ENCODE measurements at regions not wholly inside any gene's neighbourhood (a gene's known extent, or its start where the extent isn't known, plus 50 kb on each side); places are given as distances from the start of the nearest gene placed in this dataset.
A peak's percentile ranks its signal among the peaks of the same experiment; 100 is the strongest.

DNA sequence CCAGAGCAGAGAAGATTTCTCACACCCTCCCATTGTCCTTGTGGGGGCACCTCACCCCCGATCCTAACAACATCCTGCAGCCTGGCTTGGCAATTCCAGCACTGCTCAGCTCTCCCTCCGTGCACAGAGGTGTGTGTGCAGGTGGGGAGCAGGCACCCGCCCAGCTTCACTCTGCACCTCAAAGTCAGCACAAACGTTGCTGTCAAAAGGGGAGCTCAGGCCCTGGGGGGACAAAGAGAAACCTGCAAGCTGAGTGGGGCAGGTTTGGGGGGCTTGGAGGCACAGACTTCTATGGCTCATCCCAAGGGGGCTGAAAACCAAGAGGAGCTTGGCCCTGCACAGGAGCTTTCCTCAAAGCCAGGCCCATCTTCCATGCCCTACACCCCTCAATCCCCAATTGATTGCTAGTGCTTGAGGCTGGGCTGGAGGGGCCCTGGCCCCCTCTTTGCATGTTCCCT is 231.9 kb upstream of the TNRC6C start:
- intact Hi-C loops (cut with DNase I; ENCODE audit: low total_unique reads) = no loop called here
- Histone ChIP-seq H3K4me1 (peaks cover 0 to 9% (median 0%) of the 10 kb centered on the region in 4 donors), H3K27me3 (no peaks in the 10 kb centered on the region), H3K9me3 (no peaks in the 10 kb centered on the region), H3K4me3 (no peak overlapping the region), H3K27ac (peak overlapping the region in 1 of 5 donors; percentile 48), H3K36me3 (no peaks in the 10 kb centered on the region)
- no peak for TF ChIP-seq POLR2A (IDR thresholded peaks at IDR 0.05)
- no peak for TF ChIP-seq POLR2AphosphoS5 (IDR thresholded peaks at IDR 0.05)
- TF ChIP-seq, protein P1, sequence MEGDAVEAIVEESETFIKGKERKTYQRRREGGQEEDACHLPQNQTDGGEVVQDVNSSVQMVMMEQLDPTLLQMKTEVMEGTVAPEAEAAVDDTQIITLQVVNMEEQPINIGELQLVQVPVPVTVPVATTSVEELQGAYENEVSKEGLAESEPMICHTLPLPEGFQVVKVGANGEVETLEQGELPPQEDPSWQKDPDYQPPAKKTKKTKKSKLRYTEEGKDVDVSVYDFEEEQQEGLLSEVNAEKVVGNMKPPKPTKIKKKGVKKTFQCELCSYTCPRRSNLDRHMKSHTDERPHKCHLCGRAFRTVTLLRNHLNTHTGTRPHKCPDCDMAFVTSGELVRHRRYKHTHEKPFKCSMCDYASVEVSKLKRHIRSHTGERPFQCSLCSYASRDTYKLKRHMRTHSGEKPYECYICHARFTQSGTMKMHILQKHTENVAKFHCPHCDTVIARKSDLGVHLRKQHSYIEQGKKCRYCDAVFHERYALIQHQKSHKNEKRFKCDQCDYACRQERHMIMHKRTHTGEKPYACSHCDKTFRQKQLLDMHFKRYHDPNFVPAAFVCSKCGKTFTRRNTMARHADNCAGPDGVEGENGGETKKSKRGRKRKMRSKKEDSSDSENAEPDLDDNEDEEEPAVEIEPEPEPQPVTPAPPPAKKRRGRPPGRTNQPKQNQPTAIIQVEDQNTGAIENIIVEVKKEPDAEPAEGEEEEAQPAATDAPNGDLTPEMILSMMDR (IDR thresholded peaks at IDR 0.05) = no peak
- no peak for TF ChIP-seq EP300 (IDR thresholded peaks at IDR 0.05)
- WGBS, 5 donors = 72 to 83% (median 76%) methylated on average over 4 of the region's 4 CpGs
- DNase-seq = no peak

GRCh38 chr17:77727037-77727615 is 231.4 kb upstream of the TNRC6C start:
- no peak for TF ChIP-seq POLR2A (IDR thresholded peaks at IDR 0.05)
- TF ChIP-seq POLR2AphosphoS5 (IDR thresholded peaks at IDR 0.05) = no peak
- no peak for TF ChIP-seq EP300 (IDR thresholded peaks at IDR 0.05)
- TF ChIP-seq, protein P1 (IDR thresholded peaks at IDR 0.05) = no peak
- H3K27ac ChIP-seq = peak overlapping the region in 4 of 5 donors; percentile 41 to 72 (median 50)
- H3K4me3 ChIP-seq = no peak overlapping the region
- no peaks in the 10 kb centered on the region for H3K36me3 ChIP-seq
- peaks cover 0 to 9% (median 0%) of the 10 kb centered on the region in 4 donors for H3K4me1 ChIP-seq
- intact Hi-C loops (cut with DNase I; ENCODE audit: low total_unique reads) = no loop called here
- no peaks in the 10 kb centered on the region for H3K27me3 ChIP-seq
- WGBS, 5 donors = 77 to 87% (median 81%) methylated on average over 17 of the region's 17 CpGs
- no peak for DNase-seq
- H3K9me3 ChIP-seq = peaks cover 0 to 4% (median 0%) of the 10 kb centered on the region in 4 donors

GRCh38 chr17:77728474-77728795 is 230.1 kb upstream of the TNRC6C start:
- Histone ChIP-seq H3K36me3 (no peaks in the 10 kb centered on the region), H3K9me3 (peaks cover 0 to 11% (median 9%) of the 10 kb centered on the region in 4 donors), H3K4me1 (peaks cover 0 to 10% (median 0%) of the 10 kb centered on the region in 4 donors), H3K4me3 (no peak overlapping the region), H3K27ac (peak overlapping the region in 3 of 5 donors; percentile 47 to 72 (median 48)), H3K27me3 (no peaks in the 10 kb centered on the region)
- intact Hi-C loops (cut with DNase I; ENCODE audit: low total_unique reads) = no loop called here
- TF ChIP-seq, protein P1 (IDR thresholded peaks at IDR 0.05) = no peak
- TF ChIP-seq POLR2A (IDR thresholded peaks at IDR 0.05) (no peak), POLR2AphosphoS5 (IDR thresholded peaks at IDR 0.05) (no peak), EP300 (IDR thresholded peaks at IDR 0.05) (no peak)
- DNase-seq = no peak
- WGBS, 5 donors = 67 to 91% (median 75%) methylated on average over 2 of the region's 2 CpGs

GRCh38 chr17:77728871-77729270 is 229.6 kb upstream of the TNRC6C start:
- TF ChIP-seq, protein P1 (IDR thresholded peaks at IDR 0.05) = no peak
- TF ChIP-seq POLR2AphosphoS5 (IDR thresholded peaks at IDR 0.05) (no peak), EP300 (IDR thresholded peaks at IDR 0.05) (no peak), POLR2A (IDR thresholded peaks at IDR 0.05) (no peak)
- WGBS, 5 donors = 83 to 91% (median 85%) methylated on average over 7 of the region's 7 CpGs
- Histone ChIP-seq H3K27ac (peak overlapping the region in 2 of 5 donors; percentile 47 to 72), H3K4me3 (no peak overlapping the region), H3K27me3 (no peaks in the 10 kb centered on the region), H3K9me3 (peaks cover 0 to 11% (median 9%) of the 10 kb centered on the region in 4 donors), H3K4me1 (peaks cover under 1 to 14% (median 3%) of the 10 kb centered on the region in 4 donors), H3K36me3 (no peaks in the 10 kb centered on the region)
- DNase-seq = no peak
- intact Hi-C loops (cut with DNase I; ENCODE audit: low total_unique reads) = no loop called here

All from stomach (tissue), 8 donors.